ENCODE measurements at regions not wholly inside any gene's neighbourhood (a gene's known extent, or its start where the extent isn't known, plus 50 kb on each side); places are given as distances from the start of the nearest gene placed in this dataset.

- TF ChIP-seq POLR2AphosphoS5 (IDR thresholded peaks at IDR 0.05; ENCODE audit: low read depth, low read length): no peak
- no peak for TF ChIP-seq TAF1 (IDR thresholded peaks at IDR 0.05; ENCODE audit: low read depth, low read length)
- no peak for TF ChIP-seq POLR2A (IDR thresholded peaks at IDR 0.05; ENCODE audit: low read depth, low read length)
- TF ChIP-seq SPI1 (IDR thresholded peaks at IDR 0.05; ENCODE audit: low read depth, low read length): no peak
- TF ChIP-seq PAX5 (IDR thresholded peaks at IDR 0.05; ENCODE audit: insufficient read depth, low read length, severe bottlenecking): no peak
Measured at GRCh38 chr1:208433086-208433485, 188.9 kb upstream of the PLXNA2 start.

Measured in GM12891 (cell line).